Breast epithelium (tissue), 4 donors: ENCODE measurements at regions not wholly inside any gene's neighbourhood (a gene's known extent, or its start where the extent isn't known, plus 50 kb on each side); places are given as distances from the start of the nearest gene placed in this dataset.

Experiments
- DNase-seq, 2 donors: peaks; one replicate each; pipeline ENCODE4 v3.0.0-alpha.2; 2019; ENCODE audit warnings: low spot score in 2 of 2
- H3K27ac ChIP-seq, 2 donors: fragments of 200-600 bp; sonication (generic) in 1 of 2; one replicate each; pipeline ENCODE4 v1.5.1; 2016 to 2019; ENCODE audit warnings: mild to moderate bottlenecking in 1 of 2
- H3K27me3 ChIP-seq, 2 donors: fragments of 200-600 bp; sonication (generic) in 1 of 2; one replicate each; pipeline versions ENCODE4 v1.5.1 to v1.6.0; 2017 to 2019; ENCODE audit warnings: control low read depth in 1 of 2, mild to moderate bottlenecking in 1 of 2
- H3K36me3 ChIP-seq: fragments of 200-600 bp; one replicate; pipeline ENCODE4 v1.5.1; 2019
- H3K4me1 ChIP-seq, 2 donors: fragments of 200-600 bp; sonication (generic); one replicate each; pipeline ENCODE4 v1.5.1; 2016 to 2019; ENCODE audit warnings: control low read depth in 1 of 2
- H3K4me3 ChIP-seq, 3 donors: fragments of 200-600 bp; sonication (generic); 1 replicate in 2 of 3; 2 replicates in 1 of 3; pipeline ENCODE4 v1.5.1; 2016 to 2019; ENCODE audit warnings: mild to moderate bottlenecking in 3 of 3, moderate library complexity in 2 of 3
- H3K9me3 ChIP-seq, 2 donors: fragments of 200-600 bp; sonication (generic) in 1 of 2; one replicate each; pipeline ENCODE4 v1.5.1; 2016 to 2019; ENCODE audit warnings: control low read depth in 1 of 2
- CTCF ChIP-seq, 3 donors: fragments of 450-650 bp; IDR thresholded peaks; one replicate each; pipeline ENCODE4 v1.5.1; 2016 to 2017; ENCODE audit warnings: antibody characterized with exemption in 3 of 3, mild to moderate bottlenecking in 3 of 3, moderate library complexity in 3 of 3
- POLR2A ChIP-seq: fragments of 450-650 bp; IDR thresholded peaks from one replicate; pipeline ENCODE4 v1.6.1; 2016; ENCODE audit warnings: antibody characterized with exemption, mild to moderate bottlenecking, moderate library complexity
- POLR2AphosphoS5 ChIP-seq, 3 donors: sonication (generic); formaldehyde crosslinking; IDR thresholded peaks; one replicate each; pipeline ENCODE4 v1.6.1; 2017; ENCODE audit warnings: antibody characterized with exemption in 3 of 3
- intact Hi-C: fragments of 100-400 bp; cut with DNase I; formaldehyde crosslinking; loops from one replicate; pipeline ENCODE4 v1.15.1; 2023; ENCODE audit warnings: low total_unique reads

- H3K36me3 ChIP-seq, result no peaks in the 10 kb centered on the region
- no peak overlapping the region for H3K27ac ChIP-seq
- H3K4me3 ChIP-seq, result no peak overlapping the region
- H3K27me3 ChIP-seq, result no peaks in the 10 kb centered on the region
- no peaks in the 10 kb centered on the region for H3K9me3 ChIP-seq
- TF ChIP-seq POLR2AphosphoS5 (IDR thresholded peaks at IDR 0.05) (no peak), CTCF (IDR thresholded peaks at IDR 0.05) (no peak), POLR2A (no peak)
- no peak for DNase-seq
- intact Hi-C loops, result no loop called here
- H3K4me1 ChIP-seq, result no peaks in the 10 kb centered on the region
These were observed 603.6 kb upstream of the MGMT start for GRCh38 chr10:128863411-128863810.

GRCh38 chr10:128863823-128864405, 603.1 kb upstream of the MGMT start:
- intact Hi-C loops, result no loop called here
- no peak for TF ChIP-seq POLR2AphosphoS5 (IDR thresholded peaks at IDR 0.05)
- TF ChIP-seq CTCF (IDR thresholded peaks at IDR 0.05), result no peak
- TF ChIP-seq POLR2A, result no peak
- no peaks in the 10 kb centered on the region for H3K9me3 ChIP-seq
- H3K36me3 ChIP-seq, result no peaks in the 10 kb centered on the region
- no peaks in the 10 kb centered on the region for H3K4me1 ChIP-seq
- H3K4me3 ChIP-seq, result no peak overlapping the region
- no peak for DNase-seq
- no peak overlapping the region for H3K27ac ChIP-seq
- no peaks in the 10 kb centered on the region for H3K27me3 ChIP-seq

GRCh38 chr10:128864554-128865295, 602.3 kb upstream of the MGMT start:
- Histone ChIP-seq H3K27me3 (no peaks in the 10 kb centered on the region), H3K9me3 (no peaks in the 10 kb centered on the region), H3K27ac (no peak overlapping the region), H3K4me1 (no peaks in the 10 kb centered on the region), H3K4me3 (no peak overlapping the region), H3K36me3 (no peaks in the 10 kb centered on the region)
- no peak for TF ChIP-seq CTCF (IDR thresholded peaks at IDR 0.05)
- no peak for TF ChIP-seq POLR2A
- TF ChIP-seq POLR2AphosphoS5 (IDR thresholded peaks at IDR 0.05), result no peak
- intact Hi-C loops, result no loop called here
- no peak for DNase-seq

- H3K4me3 ChIP-seq, result no peak overlapping the region
- no peaks in the 10 kb centered on the region for H3K36me3 ChIP-seq
- H3K27me3 ChIP-seq, result no peaks in the 10 kb centered on the region
- H3K9me3 ChIP-seq, result no peaks in the 10 kb centered on the region
- no peaks in the 10 kb centered on the region for H3K4me1 ChIP-seq
- TF ChIP-seq POLR2AphosphoS5 (IDR thresholded peaks at IDR 0.05) (no peak), POLR2A (no peak), CTCF (IDR thresholded peaks at IDR 0.05) (no peak)
- DNase-seq, result no peak
- intact Hi-C loops, result no loop called here
- no peak overlapping the region for H3K27ac ChIP-seq
These were observed 601.4 kb upstream of the MGMT start for GRCh38 chr10:128865436-128866195.

GRCh38 chr10:128866551-128866950, 600.5 kb upstream of the MGMT start:
- Histone ChIP-seq H3K9me3 (no peaks in the 10 kb centered on the region), H3K4me1 (no peaks in the 10 kb centered on the region), H3K27me3 (no peaks in the 10 kb centered on the region), H3K4me3 (no peak overlapping the region), H3K27ac (no peak overlapping the region), H3K36me3 (no peaks in the 10 kb centered on the region)
- TF ChIP-seq CTCF (IDR thresholded peaks at IDR 0.05) (no peak), POLR2A (no peak), POLR2AphosphoS5 (IDR thresholded peaks at IDR 0.05) (no peak)
- intact Hi-C loops, result no loop called here
- DNase-seq, result no peak
